HUDEP-2 (cell line): ENCODE measurements at regions not wholly inside any gene's neighbourhood (a gene's known extent, or its start where the extent isn't known, plus 50 kb on each side); places are given as distances from the start of the nearest gene placed in this dataset.
A peak's percentile ranks its signal among the peaks of the same experiment; 100 is the strongest.

Source experiments
- DNase-seq, 76 experiments: peaks; one replicate each; lab custom pipeline; 2025; ENCODE audit not compliant: unreplicated experiment in 76 of 76; lab: John Stamatoyannopoulos, UW

DNA sequence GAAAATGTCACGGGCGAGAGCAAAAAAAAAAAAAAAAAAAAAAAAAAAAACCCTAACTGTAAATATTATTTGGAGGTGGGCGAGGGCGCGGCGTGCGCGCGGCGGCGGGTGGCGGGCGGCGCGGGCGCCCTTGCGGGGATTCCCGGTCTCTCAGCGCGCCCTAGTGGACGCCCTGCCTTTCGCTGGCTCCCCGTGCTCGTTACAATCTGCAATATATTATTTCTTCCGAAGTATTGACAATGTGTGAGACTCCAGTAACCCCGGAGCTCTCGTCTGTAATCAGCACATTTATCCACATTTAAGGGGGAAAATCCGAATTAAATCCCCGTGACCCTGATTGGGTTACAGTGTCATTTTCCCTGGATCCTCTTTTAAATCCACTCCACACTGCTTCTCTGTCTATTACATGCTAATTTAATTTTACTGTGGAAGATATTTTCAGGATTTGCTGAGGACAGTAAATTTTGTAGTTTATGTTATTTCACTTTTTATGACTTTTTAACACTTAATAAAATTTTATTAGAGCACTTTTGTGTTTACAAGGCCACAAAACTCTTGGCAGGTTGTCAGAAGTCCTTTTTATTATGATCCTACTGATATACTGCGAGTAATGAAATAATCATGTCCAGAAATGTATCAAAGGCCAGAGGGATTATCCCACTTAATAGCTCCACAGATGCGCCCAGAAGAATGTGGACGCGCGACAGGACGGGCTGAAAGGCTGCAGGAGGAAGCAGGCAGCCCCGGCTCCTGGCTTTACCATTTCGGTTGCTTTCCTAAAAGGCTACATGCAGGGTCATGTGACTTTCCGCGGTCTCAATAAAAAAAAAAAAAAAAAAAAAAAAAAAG lies 369.1 kb downstream of the MTX2 start:
- DNase-seq = peak in 41 of 76 experiments; percentile 0 to 55 (median 18)

DNA sequence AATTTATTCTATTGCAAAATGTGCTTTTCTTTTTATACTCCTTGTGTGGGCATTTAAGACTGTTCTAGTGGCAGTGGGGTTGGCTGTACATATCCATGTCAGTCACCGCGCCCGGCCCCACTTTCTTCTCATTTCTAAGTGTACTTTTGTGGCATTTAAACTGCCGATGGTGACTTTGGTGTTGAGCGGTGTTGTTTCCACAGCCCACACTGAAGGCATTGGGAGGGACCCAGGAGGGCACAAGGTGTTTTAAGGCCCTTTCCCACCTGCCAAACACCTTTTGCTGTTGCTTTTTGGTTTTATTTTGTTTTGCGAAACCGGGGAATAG lies 369.7 kb downstream of the MTX2 start:
- no peak for DNase-seq

DNA sequence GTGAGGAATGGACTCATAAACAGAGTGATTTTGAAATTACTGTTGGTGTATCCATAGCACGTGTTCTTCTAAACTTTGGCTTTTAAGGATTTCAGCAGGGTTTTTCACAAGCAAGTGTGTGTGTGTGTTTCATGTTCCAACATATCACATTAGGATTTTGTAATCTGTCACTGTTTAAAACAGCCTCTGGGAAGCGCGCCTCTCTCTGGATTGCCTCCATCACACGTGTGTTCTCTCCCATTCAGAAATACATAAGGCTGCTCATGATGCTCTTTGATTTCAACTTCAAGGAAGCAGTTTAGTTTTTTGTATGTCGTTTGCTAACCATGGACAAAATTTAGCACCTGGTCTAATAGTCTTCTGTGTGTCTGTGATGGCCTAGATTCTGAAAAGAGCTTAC lies 370.4 kb downstream of the MTX2 start:
- no peak for DNase-seq

DNA sequence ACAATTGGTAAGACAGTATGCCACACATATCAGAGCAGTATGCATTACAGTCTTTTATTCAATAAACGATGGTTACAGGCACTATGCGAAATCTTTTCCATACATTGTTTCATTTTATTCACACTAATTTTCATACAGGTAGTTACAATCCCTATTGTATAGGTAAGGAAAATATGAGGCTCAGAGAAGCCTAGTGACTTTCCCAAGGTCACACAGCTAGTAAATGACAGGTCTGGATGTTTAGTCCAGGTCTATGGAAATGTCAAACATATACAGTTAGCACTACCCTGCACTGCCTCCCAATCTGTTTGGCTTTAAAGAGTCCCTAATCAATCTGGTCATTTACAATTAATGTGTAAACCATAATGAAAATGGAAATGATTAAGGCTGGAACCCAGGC lies 372.2 kb downstream of the MTX2 start:
- no peak for DNase-seq

DNA sequence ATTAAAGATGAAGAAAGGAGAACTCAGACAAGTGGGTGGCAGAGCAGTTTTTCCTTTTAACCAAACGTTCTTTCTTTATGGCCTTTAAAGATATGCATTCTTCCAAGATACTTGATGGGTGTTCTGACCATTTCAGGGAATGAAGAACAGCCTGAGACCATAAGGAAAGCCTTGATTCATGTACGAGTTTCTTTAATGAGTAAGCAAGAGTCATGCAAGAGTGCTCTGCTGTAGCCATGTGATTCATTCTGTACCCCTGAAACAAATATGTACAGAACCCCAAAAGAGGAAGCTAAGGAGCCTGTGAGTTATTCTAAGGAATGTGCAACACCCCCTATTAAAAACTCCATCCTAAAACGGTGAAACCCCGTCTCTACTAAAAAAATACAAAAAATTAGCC lies 372.8 kb downstream of the MTX2 start:
- DNase-seq = no peak

DNA sequence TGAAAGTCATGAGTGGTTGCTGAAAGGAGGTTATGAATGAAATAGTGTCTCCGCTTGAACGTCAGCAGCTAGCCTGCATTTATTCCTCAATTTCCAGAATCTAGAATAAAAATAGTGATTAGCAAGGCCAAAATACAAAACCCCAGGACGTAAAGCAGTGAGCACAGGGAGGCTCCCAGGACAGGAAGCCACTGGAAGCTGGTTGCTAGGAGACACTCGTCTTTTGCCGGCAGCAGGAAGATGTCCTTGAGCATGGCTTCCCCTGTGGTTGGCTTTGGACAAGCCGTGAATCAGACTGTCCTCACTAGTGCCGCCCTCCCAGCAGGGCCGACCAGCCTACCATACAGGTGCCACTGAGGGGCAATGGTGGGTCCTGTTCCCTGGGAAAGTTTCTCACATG lies 374.4 kb downstream of the MTX2 start:
- DNase-seq = no peak

DNA sequence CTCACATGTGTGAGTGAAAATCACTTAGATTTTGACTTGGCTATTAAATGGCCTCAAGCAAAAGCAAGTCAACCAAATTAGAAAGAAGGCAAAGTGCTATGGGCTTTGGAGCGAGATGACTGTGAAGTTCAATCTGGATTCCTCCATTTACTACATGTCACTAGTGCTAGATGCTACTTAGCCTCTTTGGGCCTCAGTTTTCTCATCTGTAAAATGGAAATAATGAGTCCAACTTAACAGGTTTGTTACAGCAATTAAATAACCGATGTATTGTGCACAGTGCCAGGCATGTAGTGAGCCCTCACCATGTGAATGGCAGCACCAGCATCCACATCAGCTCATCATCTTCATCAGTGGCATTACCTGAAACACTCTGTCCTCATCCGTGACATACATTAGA lies 376.3 kb downstream of the MTX2 start:
- no peak for DNase-seq

DNA sequence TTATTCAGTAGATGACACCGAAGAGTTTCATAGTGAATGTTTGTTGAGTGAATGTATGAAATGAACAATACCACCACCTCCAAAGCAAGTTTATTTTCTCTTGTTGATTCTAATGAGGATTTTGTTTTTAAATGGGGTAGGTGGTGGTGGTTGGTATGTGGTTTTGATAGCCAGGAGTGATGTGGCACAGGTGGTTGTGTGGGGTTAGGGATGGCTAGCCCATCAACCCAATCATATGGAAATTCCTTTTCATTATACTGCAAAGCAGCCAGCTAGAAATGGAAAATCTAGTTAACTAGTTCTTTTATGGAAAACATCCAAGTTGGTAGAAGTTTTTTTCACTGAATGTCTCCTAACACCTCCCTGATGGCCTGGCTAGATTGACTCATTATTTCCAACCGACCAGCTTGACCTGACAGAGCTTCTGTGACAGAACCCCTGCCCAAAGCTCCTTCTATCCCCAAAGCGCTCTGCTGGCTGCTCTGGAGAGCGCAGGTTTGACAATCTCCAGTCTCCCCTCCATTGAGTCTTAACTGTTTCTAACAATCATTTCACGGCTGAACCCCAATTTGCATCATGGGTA lies 376.9 kb downstream of the MTX2 start:
- DNase-seq = no peak

DNA sequence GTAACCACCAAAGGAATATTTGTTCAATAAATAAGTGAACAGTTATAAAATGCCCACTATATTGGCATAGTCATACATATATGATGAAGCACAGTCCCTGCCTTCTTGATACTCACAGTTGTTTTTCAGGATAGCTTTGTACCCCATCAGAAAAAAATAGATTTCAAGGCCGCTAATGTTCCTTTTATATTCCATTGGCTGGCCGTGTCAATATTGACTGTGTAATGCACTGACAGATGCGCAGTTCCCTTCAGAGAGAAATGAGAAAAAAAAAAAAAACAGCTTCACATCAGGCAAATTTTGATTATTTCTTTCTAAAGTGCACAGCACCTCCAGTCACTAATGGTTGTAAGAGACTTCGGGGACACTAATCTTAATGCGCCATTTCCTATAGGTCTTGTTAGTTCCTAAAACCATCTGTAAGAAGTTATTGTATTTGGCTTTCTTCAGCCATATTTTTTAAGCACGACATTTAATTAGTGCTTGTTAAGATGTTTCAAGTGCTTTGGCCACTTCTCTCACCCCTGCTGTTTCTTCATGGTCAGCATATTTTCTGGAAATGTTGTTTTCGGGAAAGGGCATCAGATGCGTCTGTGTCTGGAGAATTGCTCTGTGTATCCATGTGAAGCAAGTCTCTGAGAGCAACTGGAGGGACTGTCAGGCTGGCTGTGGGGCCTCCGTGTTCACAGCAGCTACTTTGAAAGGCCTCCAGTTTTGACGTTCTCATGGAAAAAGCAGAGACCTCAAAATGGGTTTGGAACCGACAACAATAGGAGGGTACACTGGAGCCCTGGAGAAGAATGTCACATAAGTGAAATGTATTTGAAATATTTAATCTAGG lies 378.3 kb downstream of the MTX2 start:
- DNase-seq = no peak

DNA sequence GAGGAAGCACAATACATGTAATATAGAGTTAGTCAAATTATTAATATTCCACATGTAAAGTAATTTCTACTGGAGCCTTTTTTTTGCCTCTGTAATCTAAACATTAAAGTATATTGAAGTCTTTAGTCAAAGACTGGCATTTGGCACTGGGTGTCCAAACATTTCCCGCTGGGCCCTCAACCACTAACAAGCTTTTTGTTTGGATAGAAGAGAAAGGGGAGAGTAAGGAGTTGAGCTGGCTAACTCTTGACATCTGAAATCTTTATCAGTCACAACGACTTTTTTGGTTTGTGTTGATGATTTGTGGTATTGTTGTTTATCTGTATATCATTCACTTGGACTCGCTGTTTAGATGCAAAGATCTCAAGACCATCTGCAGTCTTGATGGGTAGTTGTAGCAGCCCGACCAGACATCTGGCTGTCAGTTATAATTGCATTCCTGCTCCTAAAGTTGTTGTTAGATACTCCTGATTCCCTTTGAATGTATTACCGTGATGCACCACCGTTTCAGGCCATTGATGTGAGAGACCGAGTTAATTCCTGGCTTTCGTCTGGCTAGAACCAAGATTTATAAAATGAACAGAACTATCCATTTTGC lies 379.6 kb downstream of the MTX2 start:
- no peak for DNase-seq

DNA sequence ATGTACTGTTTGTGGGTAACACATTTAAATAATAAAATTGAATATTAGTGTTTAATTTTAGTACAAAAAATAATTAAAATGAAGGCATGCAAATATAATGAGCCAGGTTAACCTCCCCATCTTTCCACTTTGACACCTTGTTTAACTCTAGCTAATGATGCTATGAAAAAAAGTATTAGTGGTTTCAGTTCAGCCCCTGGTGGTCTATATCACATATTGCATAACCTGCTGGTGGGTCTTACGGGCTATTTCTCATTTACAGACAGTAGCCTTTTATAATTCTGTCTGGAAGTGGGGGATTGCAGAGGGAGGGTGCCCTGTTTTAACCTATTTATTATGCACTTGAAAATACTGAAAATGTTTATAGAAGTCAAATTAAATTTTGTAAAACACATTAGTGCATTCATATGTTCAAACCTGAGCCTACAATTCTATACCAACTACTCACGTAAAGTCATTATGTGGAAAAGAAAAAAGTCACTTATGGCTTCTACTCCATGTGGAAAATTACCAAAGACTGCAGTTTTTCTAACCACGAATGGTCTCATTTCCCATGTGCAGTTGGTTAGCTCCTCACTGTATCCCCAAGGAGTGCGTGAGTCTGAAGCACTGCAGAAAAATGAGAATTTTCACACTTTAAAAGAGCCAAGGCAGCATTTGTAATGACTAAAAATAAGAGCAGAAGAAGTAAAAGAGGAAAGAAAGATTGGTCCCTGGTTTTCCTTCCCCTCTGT lies 381.0 kb downstream of the MTX2 start:
- no peak for DNase-seq

DNA sequence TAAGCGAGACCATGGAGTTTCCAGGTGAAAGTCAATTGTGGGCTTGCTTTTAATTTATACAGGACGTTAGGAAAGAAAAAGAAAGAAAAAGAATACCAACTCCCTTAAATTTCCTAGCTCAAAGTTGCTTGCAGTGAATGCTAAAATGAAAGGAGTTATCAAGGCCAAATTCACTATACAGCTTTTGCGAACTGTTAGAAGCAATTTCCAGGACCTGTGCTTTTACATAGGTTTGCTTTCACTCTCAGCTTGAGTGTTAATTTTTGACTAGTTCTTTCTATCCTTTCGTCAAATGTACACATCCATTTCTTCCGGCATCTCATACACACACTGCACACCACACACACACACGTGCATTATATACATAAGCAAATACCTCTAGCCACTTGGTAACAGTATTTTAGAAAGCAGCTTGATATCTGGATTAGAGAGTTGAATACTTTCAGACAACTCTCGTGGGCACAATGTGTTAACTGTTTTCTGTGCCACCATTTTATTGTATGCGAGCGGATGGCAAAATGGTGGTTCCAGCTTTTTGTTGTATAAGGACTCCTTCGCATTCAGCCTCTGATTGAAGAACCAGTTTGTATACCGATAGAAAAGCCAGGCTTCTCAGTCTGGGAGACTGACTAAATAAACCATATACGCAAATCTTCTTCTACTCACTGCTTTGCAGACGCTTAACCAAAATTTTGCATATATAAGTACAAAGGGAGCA lies 381.8 kb downstream of the MTX2 start:
- DNase-seq = no peak

DNA sequence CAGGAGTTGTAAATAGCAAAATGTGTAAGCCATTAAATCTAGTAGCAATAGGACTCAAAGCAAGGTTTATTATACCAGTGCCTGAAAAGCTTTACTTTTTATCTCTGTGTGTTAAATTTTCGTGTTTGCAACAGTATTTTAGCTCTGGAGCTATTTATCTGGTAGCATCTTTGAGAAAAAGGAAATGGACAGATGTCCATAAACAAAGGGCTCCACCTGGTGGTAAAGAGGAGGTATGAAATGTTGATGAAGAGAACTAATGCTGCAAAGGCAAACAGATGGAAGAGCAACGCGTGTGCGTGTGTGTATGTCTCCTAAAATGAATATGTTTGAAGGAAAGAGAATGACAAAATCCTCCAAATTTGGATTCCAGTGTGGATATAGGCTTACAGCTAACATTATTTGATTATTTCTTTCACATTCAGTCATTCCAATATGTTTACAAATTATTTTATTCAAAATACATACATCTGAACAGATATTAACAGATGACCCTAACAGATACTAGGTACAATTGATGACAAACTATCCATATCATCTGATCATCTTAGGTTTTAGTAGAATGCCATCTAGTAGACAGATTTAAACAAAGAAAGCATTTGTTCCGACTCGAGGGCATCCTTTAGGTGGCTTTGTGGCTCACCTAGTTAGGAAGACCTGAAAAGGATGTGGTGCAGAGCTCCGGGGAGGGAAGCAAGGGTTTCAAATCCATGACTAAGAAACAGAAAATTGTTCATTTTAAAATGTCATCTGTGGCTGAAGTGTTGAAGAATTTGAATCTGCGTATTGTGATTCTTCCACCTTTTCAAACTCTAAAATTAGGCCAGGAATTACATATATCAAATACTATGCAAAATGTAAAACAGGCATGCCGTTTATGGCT lies 383.3 kb downstream of the MTX2 start:
- DNase-seq = peak in 24 of 76 experiments; percentile 0 to 55 (median 18)

DNA sequence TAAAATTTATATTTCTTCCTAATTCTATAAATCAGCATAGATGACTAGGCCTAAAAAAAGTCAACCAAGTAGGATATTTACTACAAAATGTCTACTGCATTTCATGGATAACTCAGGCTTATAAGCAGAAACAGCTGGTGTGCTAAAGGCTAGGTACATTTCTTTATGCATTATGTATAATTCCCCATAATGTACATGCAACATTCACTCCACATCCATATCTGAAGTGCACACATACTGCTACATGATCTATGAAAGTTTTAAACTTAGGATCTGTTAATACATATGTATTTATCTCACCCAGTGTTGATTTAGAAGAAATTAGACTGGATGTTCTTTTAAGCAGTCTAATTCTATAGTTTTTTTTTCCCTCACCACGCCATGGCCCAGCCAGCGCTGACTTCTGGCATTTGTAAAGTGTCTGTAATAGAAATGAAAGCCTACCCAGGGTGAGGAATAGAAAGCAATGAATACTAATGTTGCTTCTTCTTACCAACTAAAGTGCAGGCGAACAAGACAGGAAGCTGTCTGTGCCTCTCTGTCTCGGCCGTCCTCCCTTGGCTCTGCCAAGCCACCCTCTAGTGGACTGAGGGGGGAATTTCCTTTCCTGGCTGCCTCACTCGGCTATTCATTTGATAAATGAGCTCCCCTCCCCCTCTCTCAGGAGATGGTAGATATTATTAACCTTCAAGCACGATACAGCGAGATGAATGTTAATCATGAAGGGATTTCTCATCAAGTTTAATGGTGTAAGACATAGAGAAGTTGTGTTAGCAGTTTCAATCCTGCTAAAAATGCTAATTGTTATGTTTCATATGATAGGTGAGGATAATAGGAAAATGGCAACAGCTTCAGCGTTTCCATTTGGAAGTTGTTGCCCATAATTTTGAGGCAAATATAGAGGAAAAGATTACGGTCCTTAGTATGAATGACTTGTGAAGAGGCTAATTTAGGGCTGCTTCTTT lies 384.5 kb downstream of the MTX2 start:
- peak in 51 of 76 experiments; percentile 3 to 69 (median 30) for DNase-seq

DNA sequence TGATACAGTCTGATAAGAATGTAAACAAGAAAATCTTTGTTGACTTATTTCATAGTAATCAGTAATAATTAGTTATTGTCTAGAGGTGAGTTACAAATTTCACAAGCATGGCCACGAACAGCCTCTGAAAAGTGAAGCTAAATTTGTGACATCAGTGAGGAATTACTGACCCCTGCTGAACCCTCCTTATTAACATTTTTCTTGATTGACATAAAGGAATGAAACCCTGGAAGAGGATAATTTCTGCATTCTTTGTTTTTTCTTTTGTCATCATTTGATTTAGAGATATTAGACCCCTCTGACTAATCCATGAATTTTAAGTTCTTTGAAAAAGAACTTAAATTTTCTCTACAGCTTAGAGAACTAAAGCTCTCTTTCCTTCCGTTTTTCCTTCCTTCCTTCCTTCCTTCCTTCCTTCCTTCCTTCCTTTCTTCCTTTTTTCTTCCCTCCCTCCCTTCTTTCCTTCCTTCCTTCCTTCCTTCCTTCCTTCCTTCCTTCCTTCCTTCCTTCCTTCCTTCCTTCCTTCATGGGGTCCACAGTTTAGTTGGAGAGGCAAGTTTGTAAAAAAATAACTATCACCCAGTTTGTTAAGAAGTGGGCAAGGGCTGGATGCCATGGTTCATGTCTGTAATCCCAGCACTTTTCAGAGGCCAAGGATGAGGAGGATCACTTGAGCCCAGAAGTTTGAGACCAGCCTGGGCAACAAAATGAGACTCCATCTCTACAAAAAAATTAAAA lies 387.0 kb downstream of the MTX2 start:
- no peak for DNase-seq

DNA sequence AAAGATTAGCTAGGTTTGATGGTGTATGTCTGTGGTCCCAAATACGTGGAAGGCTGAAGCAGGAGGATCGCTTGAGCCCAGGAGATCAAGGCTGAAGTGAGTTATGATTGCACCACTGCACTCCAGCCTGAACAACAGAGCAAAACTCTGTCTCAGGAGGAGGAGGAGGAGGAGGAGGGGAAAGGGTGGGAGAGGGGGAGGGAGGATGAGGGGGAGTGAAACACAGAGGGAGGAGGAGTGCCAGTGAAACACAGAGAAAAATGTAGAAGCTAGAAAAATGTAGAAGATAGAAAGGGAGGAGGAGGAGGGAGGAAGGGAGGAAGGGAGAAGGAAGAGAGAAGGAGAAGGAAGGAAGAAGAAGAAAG lies 387.5 kb downstream of the MTX2 start:
- no peak for DNase-seq

DNA sequence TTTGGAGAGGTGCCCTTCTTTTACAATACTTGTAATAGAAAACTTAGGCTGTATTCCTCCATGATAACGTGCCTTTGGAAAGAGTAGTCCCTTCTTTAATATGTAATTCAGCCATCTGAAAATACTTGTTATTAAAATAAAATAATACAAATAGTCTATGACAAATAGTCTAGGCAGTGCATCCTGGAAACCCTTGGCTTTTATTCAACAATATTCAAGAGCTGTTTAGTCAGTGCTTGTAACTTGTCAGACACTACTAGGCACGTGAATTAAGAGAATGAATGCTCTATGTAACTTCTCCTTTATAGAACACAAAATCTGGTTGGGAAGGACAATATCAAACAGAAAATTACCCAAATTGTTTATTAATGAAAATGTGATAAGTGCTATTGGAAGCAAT lies 388.2 kb downstream of the MTX2 start:
- DNase-seq = no peak
